ENCODE measurements at regions not wholly inside any gene's neighbourhood (a gene's known extent, or its start where the extent isn't known, plus 50 kb on each side); places are given as distances from the start of the nearest gene placed in this dataset.
"Not testable (repeated sequence)": the region's sequence is repeated elsewhere in the genome, so short reads cannot be mapped to it uniquely, and the experiment has no call there.

DNA sequence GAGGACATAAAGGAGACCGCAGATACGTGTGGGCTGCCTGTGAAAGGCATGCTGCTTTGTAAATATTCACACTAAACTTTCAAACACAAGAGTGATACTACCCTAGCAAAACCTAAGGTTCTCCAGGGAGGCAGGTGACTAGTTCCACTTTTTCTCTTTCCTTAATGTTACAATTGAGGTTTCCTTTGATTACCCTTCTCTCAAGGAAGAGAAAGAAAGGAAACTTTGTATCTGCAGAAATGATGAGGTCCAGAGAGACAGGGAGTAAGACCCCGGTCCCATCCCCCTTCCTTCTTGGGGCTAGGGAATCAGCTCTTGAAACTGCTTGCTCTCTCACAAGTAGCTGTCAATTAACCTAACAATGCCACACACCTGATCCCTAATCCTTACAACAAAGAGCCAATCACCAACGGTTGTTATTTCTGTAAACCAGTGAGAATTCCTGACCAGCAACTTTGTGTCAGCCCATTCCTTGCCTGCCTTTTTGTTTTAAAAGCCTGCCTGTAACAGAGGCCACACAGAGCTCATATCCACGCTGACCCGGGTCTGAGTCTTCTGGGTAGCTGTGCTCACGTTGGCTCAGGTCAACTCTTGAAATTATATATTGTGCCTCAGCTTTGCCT is 754.8 kb upstream of the FRG1 start:
- no peak for DNase-seq (ENCODE audit: low read depth)

- DNase-seq (ENCODE audit: low read depth), result no peak
Measured at GRCh38 chr4:189187531-189188052, 753.1 kb upstream of the FRG1 start.

GRCh38 chr4:189198624-189199023 is 742.0 kb upstream of the FRG1 start:
- no peak for DNase-seq (ENCODE audit: low read depth)

GRCh38 chr4:189200353-189200752 is 740.3 kb upstream of the FRG1 start:
- no peak for DNase-seq (ENCODE audit: low read depth)

GRCh38 chr4:189202182-189202868 is 738.3 kb upstream of the FRG1 start:
- no peak for DNase-seq (ENCODE audit: low read depth)

- DNase-seq (ENCODE audit: low read depth), result no peak
Measured at GRCh38 chr4:189202869-189203271, 737.8 kb upstream of the FRG1 start.

DNA sequence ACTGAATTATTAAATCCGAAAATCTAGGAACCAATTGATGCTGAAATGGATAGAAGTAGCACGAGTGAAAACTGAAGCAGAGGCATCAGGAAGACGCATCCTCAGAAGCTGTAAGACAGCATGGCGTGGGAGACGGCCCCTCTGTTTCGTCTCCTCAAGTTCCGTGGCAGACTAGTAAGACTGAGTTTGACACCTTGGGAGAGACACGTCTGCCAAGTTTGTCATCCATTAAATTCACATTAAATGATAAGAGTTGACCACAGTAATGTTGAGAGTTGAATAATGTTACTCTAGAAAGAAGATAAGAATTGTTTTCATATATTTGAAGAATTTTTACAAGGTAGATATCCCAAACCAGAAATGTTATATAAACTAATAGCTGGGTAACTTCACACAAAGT is 736.1 kb upstream of the FRG1 start:
- DNase-seq (ENCODE audit: low read depth), result no peak

DNA sequence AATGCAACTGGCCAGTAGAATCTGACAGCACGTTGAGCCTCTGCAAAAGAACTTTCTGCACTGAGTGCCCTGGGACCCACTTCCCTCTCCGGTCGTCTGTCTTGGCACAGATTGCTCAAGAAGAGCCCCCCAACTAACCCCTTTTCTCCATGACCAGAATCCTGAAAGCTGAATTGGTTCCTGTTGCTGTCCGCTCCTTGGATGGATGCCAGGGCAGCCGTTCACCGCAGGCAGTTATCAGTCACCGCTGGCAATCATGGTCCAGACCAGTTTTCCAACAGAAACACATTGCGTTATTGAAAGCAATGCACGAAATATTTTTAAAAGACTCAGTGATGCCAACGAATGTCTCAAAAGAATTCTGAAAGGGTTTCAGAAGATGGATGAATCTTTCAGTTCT is 733.7 kb upstream of the FRG1 start:
- DNase-seq (ENCODE audit: low read depth), result no peak

DNA sequence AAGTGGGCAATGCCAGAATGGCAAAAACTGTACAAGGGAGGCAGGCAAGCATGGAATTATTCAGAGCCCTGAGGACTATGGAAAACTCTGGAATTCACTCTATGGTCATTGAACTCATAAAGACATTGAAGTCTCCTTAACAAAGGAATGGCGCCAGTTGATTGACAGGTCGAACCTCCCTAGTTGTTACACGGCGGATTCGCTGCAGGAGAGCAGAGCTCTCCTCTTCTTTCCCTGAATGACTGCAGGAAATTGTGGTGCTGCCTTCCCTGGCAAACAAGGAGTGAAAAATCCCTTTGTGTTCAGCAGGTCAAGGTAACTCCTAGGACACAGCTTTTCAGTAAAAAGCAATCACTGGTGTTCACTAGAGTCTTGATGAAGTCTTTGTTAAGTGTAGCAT is 732.8 kb upstream of the FRG1 start:
- DNase-seq (ENCODE audit: low read depth), result no peak

- no peak for DNase-seq (ENCODE audit: low read depth)
Measured at GRCh38 chr4:189215574-189215973, 725.1 kb upstream of the FRG1 start.

DNA sequence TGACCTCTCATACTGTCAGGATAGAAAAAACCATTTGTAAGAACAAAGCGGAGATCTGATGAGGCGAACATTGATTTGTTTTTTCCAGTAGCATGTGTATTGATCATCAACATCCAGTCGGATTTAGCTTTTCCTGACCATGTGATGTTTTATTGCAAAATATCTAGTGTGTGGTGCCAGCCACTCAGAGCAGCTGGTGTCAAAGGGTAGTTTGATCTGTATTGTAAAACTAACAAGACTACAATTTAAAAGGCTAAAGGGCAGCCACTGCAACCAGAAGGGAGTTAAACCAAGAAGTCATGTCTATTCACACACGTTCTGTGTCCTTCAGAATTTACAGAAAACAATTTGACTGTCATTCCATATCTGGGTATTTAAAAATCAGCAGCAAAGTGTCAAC is 719.0 kb upstream of the FRG1 start:
- no peak for DNase-seq (ENCODE audit: low read depth)

DNA sequence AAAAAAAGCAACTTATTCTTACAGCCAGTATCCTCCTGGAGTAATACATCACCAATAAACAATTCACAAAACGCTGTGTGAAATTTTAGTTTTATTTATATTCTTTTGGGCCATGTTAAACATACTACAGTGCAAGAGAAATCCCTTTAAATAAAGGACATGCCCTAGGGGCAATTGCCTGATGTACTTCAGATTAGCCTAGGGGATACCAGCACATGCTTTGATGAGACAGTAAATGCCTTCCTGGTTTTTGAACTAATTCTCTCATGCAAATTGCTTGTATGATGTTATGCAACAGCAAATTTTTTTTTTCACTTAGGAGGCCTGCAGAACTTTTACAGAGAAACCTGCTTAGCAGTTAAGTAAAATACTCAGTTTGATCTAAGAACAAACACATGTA is 711.9 kb upstream of the FRG1 start:
- DNase-seq (ENCODE audit: low read depth), result no peak

GRCh38 chr4:189232274-189232673 is 708.4 kb upstream of the FRG1 start:
- no peak for DNase-seq (ENCODE audit: low read depth)

DNA sequence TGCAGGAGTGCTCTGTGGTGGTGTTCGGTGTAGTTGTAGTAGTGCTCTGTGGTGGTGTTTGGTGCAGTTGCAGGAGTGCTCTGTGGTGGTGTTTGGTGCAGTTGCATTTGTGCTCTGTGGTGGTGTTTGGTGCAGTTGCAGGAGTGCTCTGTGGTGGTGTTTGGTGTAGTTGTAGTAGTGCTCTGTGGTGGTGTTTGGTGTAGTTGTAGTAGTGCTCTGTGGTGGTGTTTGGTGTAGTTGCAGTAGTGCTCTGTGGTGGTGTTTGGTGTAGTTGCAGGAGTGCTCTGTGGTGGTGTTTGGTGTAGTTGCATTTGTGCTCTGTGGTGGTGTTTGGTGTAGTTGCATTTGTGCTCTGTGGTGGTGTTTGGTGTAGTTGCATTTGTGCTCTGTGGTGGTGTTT is 706.9 kb upstream of the FRG1 start:
- peak; percentile 3 for DNase-seq (ENCODE audit: low read depth)

DNA sequence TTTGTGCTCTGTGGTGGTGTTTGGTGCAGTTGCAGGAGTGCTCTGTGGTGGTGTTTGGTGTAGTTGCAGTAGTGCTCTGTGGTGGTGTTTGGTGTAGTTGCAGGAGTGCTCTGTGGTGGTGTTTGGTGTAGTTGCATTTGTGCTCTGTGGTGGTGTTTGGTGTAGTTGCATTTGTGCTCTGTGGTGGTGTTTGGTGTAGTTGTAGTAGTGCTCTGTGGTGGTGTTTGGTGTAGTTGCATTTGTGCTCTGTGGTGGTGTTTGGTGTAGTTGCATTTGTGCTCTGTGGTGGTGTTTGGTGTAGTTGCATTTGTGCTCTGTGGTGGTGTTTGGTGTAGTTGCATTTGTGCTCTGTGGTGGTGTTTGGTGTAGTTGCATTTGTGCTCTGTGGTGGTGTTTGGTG is 705.7 kb upstream of the FRG1 start:
- DNase-seq (ENCODE audit: low read depth), result not testable (repeated sequence)

- no peak for DNase-seq (ENCODE audit: low read depth)
Measured at GRCh38 chr4:189235599-189235998, 705.1 kb upstream of the FRG1 start.

- DNase-seq (ENCODE audit: low read depth), result not testable (repeated sequence)
Measured at GRCh38 chr4:189236321-189236720, 704.4 kb upstream of the FRG1 start.

DNA sequence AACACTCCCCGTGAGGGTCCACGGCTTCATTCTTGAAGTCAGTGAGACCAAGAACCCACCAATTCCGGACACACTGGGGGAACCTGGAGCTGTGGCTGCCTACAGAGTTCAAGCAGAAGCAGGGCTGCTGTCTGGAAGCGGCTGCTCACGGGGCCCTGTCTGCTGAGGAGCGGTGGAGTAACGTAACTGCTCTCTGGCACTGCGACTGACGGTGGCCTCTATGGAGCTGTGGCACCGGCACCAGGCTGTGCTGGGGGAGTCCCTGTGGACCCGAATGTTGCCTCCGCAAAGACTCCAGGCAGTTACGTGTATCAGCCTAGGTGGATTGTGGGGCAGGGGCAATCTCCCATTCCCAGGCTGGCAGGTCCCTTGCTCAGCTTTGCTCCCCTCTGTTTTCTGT is 703.3 kb upstream of the FRG1 start:
- no peak for DNase-seq (ENCODE audit: low read depth)

- no peak for DNase-seq (ENCODE audit: low read depth)
Measured at GRCh38 chr4:189255636-189256035, 685.0 kb upstream of the FRG1 start.

DNA sequence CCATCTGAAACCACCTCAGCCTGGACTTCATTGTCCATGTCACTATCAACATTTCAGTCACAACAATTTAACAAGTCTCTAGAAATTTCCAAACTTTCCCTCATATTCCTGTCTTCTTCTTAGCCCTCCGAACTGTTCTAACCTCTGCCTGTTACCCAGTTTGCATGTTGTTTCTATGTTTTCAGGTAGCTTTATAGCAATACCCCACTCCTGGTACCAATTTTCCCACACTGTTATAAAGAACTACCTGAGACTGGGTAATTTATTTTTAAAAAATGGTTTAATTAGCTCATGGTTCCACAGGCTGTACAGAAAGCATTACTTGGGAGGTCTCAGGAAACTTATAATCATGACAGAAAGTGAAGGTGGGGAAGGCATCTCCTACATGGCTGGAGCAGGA is 679.2 kb upstream of the FRG1 start:
- DNase-seq (ENCODE audit: low read depth), result no peak

GRCh38 chr4:189265515-189265914 is 675.2 kb upstream of the FRG1 start:
- DNase-seq (ENCODE audit: low read depth), result no peak

DNA sequence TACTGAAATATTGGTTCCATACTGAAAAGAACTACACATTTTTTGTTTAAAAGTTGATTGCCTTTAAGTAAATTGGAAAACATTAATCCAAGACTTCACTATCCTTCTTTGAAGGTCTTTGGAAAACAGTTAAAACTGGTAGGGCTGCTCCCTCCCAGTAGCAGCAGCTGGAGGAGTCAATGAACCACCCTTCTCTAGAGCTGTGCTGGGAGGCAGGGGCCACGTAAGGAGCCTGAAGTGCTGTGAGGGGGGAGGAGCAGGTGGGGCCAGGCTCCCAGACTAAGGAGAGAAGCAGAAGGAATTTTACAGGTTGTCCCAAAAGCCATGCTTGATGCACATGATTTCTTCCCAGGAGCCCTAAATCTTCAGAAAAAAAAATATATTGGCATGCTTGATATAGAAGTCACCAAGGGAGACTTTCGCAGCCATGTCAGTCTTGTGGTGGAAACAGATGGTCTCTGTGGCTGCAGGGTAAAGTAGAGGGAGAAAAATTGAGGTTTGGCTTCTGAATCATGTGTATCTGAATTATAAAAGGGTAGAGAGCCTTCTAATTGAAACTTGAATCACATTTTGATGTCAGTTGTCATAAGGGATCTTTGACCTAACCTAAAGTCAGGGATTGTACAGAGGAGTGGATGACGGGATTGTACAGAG is 673.2 kb upstream of the FRG1 start:
- no peak for DNase-seq (ENCODE audit: low read depth)

- no peak for DNase-seq (ENCODE audit: low read depth)
Measured at GRCh38 chr4:189278597-189279165, 662.0 kb upstream of the FRG1 start.
